ENCODE measurements at regions not wholly inside any gene's neighbourhood (a gene's known extent, or its start where the extent isn't known, plus 50 kb on each side); places are given as distances from the start of the nearest gene placed in this dataset.

DNA sequence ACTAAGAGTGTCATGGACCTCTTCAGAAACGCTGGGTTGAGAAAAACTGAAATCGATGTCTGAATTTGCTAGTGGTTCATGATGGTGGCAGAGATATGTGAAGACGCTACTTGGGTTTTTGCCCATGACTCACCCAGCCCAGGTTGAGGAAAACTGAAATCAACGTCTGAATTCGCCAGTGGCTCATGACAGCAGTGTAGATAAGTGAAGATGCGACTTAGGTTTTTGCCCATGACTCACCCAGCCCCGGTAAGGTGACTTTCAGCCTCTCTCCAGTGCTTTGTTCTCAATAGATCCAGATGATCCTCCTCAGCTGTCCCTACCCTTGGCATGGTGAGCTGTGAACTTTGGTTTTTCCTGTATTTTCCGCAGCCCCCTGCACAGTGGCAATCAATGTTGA, 105.3 kb upstream of the SIX3 start:
- Histone ChIP-seq H3K4me1 (ENCODE audit: control insufficient read depth, insufficient read depth, low read length) (peaks cover 43% of the 10 kb centered on the region), H3K9me3 (replicated peaks; ENCODE audit: control insufficient read depth, insufficient read depth, low read length) (peaks cover 8% of the 10 kb centered on the region; the same call in 2 of the 3 replicates), H4K20me1 (ENCODE audit: control insufficient read depth, insufficient read depth) (no peaks in the 10 kb centered on the region), H3K79me2 (ENCODE audit: control insufficient read depth, insufficient read depth, low read length) (no peaks in the 10 kb centered on the region), H3K36me3 (ENCODE audit: control insufficient read depth in 2 of 2, insufficient read depth in 2 of 2, low read length in 1 of 2) (no peaks in the 10 kb centered on the region), H3K4me3 (no peak overlapping the region), H3K9ac (ENCODE audit: control insufficient read depth, insufficient read depth, low read length) (no peak overlapping the region), H3K4me2 (ENCODE audit: control insufficient read depth, insufficient read depth) (no peak overlapping the region), H3K27me3 (replicated peaks in 1 of 2; ENCODE audit: control insufficient read depth in 2 of 2, insufficient read depth in 2 of 2, low read length in 1 of 2) (no peaks in the 10 kb centered on the region), H2AFZ (ENCODE audit: control insufficient read depth, low read depth, low read length) (peak overlapping the region; percentile 24), H3K27ac (ENCODE audit: control insufficient read depth, insufficient read depth) (peak overlapping the region; percentile 37; the same call in 1 of the 2 replicates)
- SMC1A ChIA-PET (ENCODE audit: uncharacterized antibody, unreplicated experiment) = interaction anchor here (0.7 to 1.3 kb wide), 5 partner anchors 34 to 238 kb away, joined by 3 to 4 read pairs (median 3); no protein-coding TSS in a partner anchor
- POLR2A ChIA-PET = interaction anchor here (0.6 kb wide), 1 partner anchor 870 kb away, joined by 3 read pairs; no protein-coding TSS in a partner anchor
- CTCF ChIA-PET = interaction anchor here (0.6 to 1.2 kb wide), 5 partner anchors 9 to 112 kb away, joined by 3 to 7 read pairs (median 3); no protein-coding TSS in a partner anchor
- DNase-seq (ENCODE audit: low read depth, low spot score) (peak; percentile 81), FAIRE-seq (no peak), ATAC-seq (peak; percentile 64)
- BruUV-seq (replicated peaks) = no TSS peak
- TF ChIP-seq CREB1 (IDR thresholded peaks at IDR 0.05; ENCODE audit: low read depth) = no peak
- no peak for TF ChIP-seq PAX8 (IDR thresholded peaks at IDR 0.05)
- TF ChIP-seq JUNB (IDR thresholded peaks at IDR 0.05) = peak; percentile 53; the same call in 1 of the 2 replicates
- TF ChIP-seq, protein P1, sequence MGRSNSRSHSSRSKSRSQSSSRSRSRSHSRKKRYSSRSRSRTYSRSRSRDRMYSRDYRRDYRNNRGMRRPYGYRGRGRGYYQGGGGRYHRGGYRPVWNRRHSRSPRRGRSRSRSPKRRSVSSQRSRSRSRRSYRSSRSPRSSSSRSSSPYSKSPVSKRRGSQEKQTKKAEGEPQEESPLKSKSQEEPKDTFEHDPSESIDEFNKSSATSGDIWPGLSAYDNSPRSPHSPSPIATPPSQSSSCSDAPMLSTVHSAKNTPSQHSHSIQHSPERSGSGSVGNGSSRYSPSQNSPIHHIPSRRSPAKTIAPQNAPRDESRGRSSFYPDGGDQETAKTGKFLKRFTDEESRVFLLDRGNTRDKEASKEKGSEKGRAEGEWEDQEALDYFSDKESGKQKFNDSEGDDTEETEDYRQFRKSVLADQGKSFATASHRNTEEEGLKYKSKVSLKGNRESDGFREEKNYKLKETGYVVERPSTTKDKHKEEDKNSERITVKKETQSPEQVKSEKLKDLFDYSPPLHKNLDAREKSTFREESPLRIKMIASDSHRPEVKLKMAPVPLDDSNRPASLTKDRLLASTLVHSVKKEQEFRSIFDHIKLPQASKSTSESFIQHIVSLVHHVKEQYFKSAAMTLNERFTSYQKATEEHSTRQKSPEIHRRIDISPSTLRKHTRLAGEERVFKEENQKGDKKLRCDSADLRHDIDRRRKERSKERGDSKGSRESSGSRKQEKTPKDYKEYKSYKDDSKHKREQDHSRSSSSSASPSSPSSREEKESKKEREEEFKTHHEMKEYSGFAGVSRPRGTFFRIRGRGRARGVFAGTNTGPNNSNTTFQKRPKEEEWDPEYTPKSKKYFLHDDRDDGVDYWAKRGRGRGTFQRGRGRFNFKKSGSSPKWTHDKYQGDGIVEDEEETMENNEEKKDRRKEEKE (IDR thresholded peaks at IDR 0.05) = no peak
- peak; percentile 53; the same call in 1 of the 2 replicates for TF ChIP-seq EED (IDR thresholded peaks at IDR 0.05; ENCODE audit: low read depth)
- TF ChIP-seq DPF2 (IDR thresholded peaks at IDR 0.05) = no peak
- in situ Hi-C loops (cut with MboI) = no loop called here
- RAD21 ChIA-PET (ENCODE audit: unreplicated experiment) = interaction anchor here (0.6 to 1.4 kb wide), 4 partner anchors 10 to 1882 kb away, joined by 3 to 5 read pairs (median 3); no protein-coding TSS in a partner anchor
- 1% methylated on average over 8 of the region's 8 CpGs for WGBS (ENCODE audit: insufficient coverage, insufficient replicate concordance, low lambda C conversion rate, missing lambda C conversion rate)
- intact Hi-C loops (cut with micrococcal nuclease; ENCODE audit: unreplicated experiment) = loop anchor here (10.0 kb wide), 1 partner anchor 261 kb away; no protein-coding TSS in a partner anchor

Data from GM12878 (cell line).